ENCODE measurements at regions not wholly inside any gene's neighbourhood (a gene's known extent, or its start where the extent isn't known, plus 50 kb on each side); places are given as distances from the start of the nearest gene placed in this dataset.
"Not testable (repeated sequence)": the region's sequence is repeated elsewhere in the genome, so short reads cannot be mapped to it uniquely, and the experiment has no call there.

DNA sequence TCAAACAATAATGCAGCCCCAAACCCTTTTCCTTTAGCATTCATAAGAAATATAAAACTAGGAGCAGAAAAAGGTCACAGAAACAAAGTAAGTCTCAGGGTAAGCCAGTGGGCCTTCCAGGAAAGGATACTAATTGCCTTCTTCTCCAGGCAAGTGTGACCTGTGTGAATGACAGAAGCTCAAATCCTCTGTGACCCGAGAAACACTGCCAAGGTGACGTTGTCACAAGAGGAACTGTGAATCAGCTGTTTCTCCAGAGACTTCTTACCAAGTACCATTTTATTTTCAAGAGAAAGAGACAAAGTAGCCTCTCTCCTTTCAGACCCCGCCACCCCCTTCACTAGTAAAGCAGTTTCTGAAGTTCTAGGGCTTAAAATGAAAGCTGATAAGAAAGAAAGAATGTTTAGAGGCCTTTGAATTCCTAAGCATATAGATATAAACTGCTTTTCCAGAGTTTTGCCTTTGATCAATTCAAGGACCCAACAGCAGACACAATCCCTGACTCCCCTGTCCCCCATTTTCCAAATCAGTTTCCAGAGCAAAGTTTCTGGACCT is 155.6 kb downstream of the NUF2 start:
- DNase-seq = no peak

DNA sequence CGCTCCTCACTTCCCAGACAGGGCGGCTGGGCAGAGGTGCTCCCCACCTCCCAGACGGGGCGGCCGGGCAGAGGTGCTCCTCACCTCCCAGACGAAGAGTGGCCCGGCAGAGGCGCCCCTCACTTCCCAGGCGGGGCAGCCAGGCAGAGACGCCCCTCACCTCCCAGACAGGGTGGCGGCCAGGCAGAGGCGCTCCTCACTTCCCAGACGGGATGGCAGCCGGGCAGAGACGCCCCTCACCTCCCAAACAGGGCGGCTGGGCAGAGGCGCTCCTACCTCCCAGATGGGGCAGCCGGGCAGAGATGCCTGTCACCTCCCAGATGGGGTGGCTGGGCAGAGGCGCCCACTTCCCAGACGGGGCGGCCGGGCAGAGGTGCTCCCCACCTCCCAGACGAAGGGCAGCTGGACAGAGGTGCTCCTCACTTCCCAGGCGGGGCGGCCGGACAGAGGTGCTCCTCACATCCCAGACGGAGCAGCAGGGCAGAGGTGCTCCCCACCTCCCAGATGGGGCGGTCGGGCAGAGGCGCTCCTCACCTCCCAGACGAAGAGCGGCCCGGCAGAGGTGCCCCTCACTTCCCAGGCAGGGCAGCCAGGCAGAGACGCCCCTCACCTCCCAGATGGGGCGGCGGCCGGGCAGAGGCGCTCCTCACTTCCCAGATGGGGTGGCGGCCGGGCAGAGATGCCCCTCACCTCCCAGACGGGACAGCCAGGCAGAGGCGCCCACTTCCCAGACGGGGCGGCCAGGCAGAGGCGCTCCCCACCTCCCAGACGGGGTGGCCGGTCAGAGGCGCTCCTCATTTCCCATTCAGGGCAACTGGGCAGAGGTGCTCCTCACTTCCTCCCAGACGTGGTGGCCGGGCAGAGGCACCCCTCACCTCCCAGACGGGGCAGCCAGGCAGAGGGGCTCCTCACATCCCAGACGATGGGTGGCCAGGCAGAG is 176.9 kb downstream of the NUF2 start:
- not testable (repeated sequence) for DNase-seq

DNA sequence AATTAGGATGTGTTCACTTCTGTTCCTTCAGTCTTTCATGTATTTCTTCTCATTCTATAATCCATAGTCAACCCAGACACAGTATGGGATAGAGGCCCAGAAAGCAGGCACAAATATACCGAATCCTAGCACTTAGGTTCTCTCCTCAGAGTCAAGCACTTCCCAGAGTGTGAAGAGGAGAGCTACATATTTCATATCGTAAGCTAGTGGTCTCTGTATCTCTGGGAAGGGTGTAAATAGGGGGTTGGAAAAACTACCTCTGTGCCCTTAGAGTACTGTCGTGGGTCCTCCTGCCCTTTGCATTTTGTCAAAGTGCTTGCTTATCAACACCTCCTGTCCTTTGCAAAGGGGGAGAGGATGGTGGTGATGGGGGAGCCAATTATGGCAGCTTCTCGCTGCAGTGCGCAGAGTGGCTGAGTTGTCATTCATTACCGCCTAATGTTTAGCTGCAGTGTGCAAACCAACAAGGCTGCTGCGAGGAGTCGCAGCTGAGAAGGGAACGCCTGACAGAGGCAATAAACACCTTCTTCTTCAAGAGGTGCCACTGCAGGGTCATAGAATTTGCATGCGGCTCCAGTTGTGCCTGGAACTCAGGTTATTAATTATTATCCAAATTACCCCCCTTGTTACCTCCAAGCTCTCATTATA is 182.7 kb downstream of the NUF2 start:
- DNase-seq = no peak

DNA sequence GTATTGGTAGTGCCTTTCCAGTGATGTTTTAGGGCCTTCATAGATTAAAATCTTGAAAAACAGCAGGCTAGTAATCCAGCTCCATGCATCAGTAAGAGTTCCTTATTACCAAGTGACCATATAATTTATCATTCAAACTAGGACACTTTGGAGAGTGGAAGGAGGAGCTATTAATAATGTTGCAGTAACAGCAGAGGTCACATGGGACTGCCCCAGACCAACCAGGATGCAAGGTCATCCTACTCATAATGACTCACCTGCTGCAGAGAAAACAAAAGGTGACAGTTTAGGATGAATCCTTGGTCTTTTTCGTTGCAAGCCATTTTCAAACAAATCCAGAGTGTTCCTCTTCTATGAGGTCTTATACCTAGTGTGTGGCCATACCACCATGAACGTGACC is 187.4 kb downstream of the NUF2 start:
- no peak for DNase-seq

DNA sequence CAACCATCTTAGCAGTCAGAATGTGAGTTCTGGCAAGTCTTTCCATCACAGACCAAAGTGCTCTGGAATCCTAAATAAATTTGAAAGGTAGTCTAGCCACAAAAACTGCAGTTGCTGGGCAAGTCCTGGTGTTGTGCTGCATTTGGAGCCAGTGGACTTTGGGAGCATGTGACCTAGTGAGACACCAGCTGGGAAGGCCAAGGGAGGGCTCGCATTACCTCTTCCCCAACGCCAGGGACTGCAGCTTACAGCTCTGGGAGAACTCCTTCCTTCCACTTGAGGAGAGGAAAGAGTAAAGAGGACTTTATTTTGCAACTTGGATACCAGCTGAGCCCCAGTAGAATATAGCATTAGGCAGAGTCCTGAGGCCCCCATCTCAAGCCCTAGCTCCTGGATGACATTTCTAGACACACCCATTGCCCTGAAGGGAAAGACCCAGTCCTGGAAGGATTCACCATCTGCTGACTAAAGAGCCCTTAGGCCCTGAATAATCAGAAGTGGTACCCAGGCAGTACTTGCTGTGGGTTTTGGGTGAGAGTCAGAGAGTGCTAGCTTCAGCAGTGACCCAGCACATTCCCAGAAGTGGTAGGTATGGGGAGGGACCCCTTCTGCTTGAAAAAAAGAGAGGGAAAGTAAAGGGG is 190.7 kb downstream of the NUF2 start:
- DNase-seq = no peak

DNA sequence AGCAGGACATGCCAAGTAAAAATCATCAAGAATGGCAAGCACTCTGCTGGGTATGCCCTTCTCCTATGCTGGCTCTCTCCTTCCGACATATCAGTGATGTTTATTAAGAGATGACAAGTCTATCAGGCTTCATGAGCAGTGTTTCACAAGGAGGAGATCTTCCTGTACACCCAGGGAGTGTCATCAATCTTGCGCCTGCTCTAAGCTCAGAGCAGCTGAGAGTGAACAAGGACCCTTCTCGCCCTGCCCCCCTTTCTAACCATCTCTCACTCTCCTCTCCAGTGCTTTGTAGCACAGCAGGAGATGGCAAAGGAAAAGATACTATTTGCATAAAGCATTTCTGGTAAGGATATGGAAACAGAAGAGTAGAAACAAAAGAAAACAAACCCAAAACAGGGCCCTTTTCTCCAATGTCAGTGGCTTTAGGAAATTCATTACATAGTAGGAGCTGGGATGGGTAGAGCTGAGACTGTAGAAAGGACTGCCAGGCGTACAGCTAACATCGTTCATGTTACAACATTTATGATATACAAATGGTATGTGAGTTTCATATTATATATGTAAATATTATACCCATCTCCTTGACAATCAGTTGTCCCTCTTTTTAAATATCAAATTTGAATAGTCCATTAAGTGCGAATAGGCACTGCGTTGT is 201.7 kb downstream of the NUF2 start:
- DNase-seq = no peak

DNA sequence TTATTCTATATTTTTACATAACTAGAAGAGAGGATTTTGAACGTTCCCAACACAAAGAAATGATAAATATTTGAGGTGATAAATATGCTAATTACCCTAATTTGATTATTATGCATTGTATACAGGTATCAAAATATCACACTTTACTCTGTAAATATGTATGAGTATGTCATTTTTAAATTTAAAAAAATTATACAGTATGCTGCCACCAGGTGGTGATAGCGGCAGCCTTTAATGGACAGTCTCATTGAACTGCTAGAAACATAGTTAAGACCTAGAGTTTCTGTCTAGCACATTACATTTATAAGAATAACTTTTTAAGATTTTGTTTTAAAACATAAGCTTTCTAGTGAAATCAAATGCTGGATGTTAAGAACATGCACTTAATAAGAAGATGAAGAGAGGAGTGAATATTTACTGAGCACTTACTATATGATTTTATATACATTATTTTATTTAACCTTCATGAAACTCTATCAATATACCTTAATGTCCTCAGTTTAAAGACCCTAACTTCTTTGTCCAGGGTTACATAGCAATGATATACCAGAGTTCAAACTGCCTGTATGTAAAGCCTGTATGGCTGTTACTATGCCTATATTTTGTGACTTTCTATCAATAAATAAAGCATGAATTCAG is 207.1 kb downstream of the NUF2 start:
- peak in 1 of 2 donors; percentile 1 for DNase-seq

DNA sequence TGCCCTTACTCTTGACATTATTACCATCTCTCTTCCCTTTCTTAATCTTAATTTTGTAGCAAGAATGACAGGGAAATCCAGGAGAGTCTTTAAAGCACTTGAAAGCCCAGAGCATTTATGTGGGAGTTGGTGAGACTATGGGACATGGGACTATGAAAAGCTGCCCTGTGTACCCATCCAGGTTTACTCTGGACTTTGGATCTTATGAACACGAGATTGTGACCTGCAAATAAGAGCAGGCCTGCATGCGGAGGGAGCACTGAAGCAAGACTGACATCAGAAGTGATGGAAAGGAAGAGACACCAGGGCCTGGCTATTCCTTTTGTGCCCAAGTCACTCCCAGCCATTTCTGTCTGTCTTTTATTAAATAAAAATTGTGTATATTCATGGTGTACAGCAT is 209.6 kb downstream of the NUF2 start:
- DNase-seq = no peak

DNA sequence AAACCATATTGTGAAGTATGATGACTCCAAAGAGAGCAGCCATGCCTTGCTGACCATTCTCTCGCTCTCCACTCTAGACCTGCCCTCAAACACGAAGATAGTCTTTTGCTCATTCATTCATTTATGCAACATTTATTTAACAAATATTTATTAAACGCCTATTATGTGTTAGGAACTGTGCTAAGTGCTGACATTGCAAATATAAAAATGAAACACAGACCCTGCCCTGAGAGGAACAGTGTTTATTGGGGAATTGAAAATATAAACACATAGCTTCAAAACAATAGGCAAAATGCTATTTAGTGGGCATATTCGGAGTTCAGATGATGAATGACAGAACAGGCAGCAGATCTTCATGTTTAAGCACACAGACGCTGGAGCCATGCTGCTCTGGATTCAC is 213.6 kb downstream of the NUF2 start:
- no peak for DNase-seq

DNA sequence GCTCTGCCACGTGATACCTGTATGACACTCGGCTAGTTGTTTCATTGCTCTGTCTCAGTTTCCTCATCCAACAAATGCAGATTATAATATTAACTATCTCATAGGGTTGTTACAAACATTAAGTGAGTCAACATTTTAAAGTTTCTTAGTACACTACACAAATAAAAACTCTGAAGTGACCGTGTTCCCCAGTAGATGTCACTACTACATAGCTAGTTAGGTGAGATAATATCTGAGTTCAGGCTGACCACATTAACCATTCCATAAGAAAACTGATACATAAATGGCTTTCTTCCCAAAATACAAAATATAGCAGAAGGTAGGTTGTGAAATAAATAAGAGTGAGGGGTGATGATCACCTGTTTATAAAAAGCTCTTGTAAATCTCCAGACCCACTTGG is 214.1 kb downstream of the NUF2 start:
- DNase-seq = no peak

DNA sequence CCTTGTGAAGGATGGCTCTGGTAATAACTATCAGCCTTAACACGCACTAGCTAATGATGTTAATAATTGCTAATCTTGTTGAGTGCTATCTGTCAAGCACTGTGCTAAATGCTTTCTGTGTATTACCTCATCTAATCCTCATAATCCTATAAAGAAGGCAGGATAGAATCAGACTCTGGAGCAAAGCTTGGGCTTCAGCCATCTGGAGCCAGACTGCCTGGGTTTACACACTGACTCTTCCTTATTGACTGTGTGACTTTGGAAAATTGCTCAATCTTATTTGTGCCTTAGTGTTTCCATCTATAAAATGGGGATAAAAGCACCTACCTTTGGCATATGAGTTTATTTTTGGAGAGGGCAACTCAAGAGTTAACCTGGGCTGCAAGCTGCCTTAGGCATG is 216.1 kb downstream of the NUF2 start:
- no peak for DNase-seq

DNA sequence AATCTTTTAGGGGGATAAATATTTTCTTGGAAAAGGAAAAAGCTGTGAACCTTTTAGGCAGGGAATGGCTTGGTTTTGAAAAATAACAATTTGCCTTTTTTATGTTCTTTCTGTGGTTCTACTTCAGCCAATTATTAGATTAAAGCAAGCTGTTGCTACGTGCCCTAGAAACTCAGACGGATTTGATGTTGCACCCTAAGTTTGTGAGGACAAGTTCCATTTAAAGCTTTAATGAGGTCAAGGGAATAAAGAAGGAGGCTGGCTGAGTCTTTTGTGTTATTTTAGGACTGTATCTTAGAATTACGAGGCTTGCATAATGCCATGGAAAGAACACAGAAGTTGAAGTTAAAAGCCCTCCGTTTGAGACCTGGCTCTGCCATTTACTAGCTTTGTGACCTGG is 216.9 kb downstream of the NUF2 start:
- no peak for DNase-seq

DNA sequence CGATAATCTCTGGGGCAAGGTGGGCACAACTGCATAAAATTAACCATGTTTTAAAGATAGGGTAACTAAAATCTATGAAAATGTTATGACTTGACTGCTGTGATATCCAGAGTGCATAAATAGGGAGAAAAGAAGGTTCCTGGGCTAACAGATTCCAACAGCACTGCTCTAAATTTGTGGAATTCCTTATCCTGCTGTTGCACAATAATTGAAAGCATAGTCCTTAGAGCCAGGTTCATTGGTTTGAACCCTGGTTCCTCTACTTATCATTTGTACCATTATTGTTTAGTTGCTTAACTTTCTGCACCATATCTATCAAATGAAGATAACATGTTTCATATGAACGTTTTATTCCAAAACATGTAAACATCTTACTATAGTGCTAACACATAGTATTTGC is 219.0 kb downstream of the NUF2 start:
- no peak for DNase-seq

DNA sequence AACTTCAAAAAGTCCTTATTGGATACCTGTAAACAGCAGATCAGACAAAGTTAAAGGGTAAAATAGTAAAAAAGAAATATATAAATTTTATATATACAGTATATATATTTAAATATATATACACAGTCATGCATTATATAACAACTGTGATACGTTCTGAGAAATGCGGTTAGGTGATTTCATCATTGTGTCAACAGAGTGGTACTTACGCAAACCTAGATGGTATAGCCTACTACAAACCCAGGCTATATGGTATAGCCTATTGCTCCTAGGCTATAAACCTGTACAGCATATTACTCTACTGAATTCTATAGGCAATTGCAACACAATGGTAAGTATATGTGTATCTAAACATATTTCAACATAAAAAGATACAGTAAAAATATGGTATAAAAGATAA is 222.7 kb downstream of the NUF2 start:
- DNase-seq = no peak

DNA sequence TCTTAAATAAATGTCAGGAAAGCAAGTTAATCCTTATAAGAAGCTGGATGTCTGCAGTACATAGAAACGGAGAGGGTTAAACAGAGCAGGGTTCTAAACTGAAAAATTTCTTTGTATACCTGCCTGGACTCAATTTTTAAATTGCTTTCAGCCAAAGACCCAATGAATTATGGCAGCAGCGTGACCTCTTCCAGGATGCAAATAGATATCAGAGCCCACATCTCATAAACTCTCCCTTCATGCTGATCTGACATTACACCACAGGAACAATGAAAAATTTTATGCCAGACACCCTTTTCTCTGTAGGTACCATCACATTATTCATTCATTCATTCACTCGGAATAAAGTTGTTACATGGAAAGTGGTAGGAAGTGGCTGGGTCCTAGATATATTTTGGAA is 236.4 kb downstream of the NUF2 start:
- DNase-seq = no peak

DNA sequence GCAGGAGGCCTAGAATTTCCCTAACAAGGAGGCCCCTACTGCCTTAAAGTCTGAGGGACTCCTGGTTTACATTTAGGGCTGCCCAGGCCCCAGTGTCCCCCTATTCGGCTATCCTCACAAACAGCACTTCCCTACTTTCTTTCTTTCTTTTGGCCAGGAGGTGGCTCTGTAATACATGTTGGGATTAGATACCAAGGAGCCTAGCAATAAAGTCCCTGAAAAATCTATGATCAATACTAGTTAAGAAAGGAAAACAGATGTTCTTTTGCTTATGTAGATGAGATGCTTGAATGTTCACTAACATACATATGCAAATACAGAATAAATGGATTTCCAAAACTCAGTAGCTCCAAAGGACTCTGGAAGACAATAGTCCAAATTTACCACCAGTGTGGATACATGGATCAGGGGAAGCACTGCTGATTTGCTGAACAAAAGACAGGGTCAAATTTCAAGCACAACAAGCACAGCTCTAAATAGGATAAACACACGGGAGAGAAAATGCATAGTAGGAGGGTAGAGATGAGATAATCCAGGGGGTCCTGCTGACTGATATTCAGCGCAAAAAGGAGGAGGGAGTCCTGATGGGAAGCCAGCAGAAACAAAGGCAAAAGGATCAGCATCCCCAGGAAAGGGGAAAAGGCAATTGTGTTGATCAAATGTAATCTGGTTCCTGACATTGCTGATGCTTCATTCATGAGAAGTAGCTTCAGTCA is 240.0 kb downstream of the NUF2 start:
- DNase-seq = no peak

DNA sequence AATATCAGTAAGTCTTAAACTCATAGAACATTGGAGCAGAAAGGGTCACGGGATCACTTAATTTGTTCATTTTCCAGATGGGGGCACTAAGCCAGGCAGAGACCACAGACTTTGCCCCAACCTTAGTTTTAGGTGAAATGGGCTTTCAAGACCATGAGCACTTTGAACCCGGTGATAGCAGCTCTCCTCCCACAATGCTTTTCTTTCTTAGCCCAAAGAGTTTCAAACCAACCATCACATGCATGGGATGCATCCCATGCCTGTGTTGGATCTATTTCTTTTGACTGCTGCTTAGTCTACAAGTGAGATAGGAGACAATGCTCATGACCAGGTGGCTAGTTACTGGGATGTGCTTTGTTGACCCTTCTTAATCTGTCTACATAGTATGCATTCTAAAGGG is 240.6 kb downstream of the NUF2 start:
- DNase-seq = no peak

DNA sequence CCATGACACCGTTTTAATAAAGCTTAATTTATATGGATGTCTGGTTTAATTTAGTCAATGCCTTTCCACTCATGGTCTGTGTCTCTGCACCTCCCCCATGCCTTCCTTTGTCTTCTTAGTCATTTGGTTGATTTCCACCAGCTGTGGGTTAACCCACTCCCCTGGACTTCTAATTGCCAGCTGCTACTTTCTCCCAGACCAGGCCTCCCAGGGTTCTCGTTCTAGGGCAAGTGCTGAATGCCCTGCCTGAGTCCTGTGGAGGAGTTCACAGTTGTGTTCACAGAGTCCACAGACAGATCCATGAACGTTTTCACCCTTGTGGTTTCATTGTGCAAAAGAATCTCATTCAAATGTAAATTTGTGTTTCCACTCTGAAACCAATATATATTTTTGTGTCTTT is 243.4 kb downstream of the NUF2 start:
- DNase-seq = no peak

DNA sequence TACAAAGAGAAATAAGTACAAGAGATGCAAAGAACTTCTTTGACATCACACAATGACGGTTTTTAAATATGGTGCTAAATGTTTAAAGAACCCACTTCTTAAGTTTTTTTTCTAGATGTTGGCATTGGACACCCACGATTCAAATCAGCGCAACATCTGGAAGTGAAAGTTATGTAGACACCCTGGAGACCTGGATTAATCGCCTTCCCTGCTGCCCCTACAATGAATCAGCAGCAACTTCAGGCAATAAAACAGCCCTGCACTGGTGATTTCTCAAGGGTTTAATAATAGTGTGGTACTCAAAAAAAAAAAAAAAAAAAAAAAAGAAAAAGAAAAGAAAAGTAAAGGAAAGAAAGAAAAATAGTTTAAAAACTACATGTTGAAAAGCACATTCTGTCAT is 248.3 kb downstream of the NUF2 start:
- no peak for DNase-seq

DNA sequence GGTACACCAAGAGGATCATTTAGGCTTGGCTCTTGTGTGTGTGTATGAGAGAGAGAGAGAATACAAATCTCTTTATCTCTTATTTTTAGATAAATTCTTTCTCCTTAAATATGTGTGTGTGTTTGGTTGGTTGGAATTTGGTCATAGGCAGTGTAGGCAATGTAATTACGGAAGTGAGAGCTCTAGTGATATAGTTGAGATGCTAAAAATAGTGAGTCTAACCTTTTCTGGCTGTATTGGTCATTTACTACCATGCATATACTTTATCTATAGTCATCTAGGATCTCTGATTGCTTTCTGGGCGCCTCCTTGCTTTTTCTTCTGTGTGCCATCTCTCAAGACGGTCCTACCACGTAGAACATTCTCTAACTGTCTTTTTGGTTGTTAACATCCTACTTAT is 250.2 kb downstream of the NUF2 start:
- DNase-seq = no peak

DNA sequence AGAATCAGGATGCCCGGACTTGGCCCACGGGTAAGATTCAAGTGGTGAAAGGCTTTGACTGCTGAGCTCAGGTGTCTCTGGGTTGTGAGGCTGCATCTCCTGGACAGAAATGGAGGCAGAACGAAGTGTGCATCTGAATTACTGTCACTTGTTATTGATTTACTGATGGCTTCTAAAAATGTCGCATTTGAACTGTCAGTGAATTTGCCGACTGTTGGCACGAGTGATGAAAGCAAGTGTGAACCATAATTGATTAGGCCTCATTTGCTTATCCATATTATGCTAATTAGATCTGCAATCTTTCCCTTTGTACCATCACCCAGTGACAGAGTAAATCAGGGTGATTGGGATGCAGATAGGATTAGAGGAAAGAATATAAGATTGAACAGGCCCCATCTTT is 252.4 kb downstream of the NUF2 start:
- DNase-seq = no peak

DNA sequence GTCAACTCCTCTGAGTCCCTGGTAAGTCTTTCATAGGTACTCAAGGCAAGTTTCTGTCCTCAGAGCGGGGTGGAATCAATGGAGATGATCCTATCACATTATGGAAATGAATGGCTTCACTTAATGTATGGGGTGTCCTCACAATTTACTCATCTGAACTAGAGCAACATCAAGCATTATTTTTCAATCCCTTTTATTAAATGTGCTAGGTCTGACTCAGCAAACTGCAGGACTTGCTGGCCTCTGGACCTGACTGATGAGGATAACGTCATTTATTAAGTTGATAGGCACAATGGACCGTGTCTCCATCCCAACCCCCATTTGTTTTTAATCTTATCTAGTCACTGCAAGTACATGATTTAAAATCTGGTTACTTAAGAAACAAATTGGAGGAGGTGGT is 259.2 kb downstream of the NUF2 start:
- no peak for DNase-seq
